ENCODE measurements at regions not wholly inside any gene's neighbourhood (a gene's known extent, or its start where the extent isn't known, plus 50 kb on each side); places are given as distances from the start of the nearest gene placed in this dataset.

DNA sequence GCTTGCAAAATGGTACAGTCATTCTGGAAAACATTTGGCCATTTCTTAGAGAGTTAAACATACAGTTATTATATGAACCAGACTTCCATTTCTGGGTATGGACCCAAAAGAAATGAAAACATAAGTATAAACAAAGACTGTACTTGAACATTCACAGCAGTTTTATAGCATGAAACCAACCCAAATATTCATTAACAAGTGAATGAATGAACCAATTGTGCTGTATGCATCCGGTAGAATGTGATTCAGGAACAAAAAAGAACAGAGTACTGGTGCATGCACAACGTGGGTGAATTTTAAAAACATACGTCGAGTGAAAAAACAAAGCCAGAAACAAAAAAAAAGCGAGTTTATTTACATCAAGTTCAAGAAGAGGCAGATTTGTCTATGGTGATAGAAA is 1085.8 kb upstream of the AUTS2 start:
- no TSS peak for BruUV-seq (replicated peaks)
- Histone ChIP-seq H3K56ac (ENCODE audit: extremely low read depth, insufficient read depth, low read length) (no peak overlapping the region), H3K23ac (ENCODE audit: low read depth, low read length) (no peak overlapping the region), H2AK5ac (ENCODE audit: low read depth, low read length) (no peak overlapping the region), H2AFZ (replicated peaks; ENCODE audit: low read length, poor library complexity) (no peak overlapping the region), H3K36me3 (ENCODE audit: control insufficient read depth, insufficient read depth, low read length) (no peaks in the 10 kb centered on the region), H3K9ac (ENCODE audit: low read depth, low read length) (no peak overlapping the region), H3K27me3 (ENCODE audit: control insufficient read depth, insufficient read depth, low read length) (no peaks in the 10 kb centered on the region), H3K9me1 (ENCODE audit: insufficient read depth, low read length) (no peaks in the 10 kb centered on the region), H3K4ac (ENCODE audit: low read depth, low read length) (no peak overlapping the region), H3K14ac (replicated peaks; ENCODE audit: low read depth, low read length) (no peak overlapping the region), H2BK120ac (ENCODE audit: low read depth, low read length) (no peak overlapping the region), H4K8ac (ENCODE audit: low read depth in 2 of 2, low read length in 2 of 2) (no peak overlapping the region), H2AK9ac (replicated peaks; ENCODE audit: low read depth, low read length, poor library complexity) (no peak overlapping the region), H3K27ac (ENCODE audit: insufficient read depth, low read length) (no peak overlapping the region), H3K9me3 (ENCODE audit: control insufficient read depth, insufficient read depth, low read length) (peaks cover 12% of the 10 kb centered on the region), H3K4me1 (ENCODE audit: control insufficient read depth, insufficient read depth, low read length) (no peaks in the 10 kb centered on the region), H3K4me3 (ENCODE audit: insufficient read depth, low read depth, low read length) (no peak overlapping the region), H3K79me1 (ENCODE audit: low read depth in 1 of 2, low read length in 2 of 2) (no peaks in the 10 kb centered on the region), H2BK5ac (ENCODE audit: low read depth, low read length, poor library complexity, severe bottlenecking) (no peak overlapping the region), H2BK15ac (ENCODE audit: low read depth, low read length) (no peak overlapping the region), H4K5ac (ENCODE audit: low read depth, low read length) (no peak overlapping the region), H3K4me2 (ENCODE audit: low read depth, low read length) (no peak overlapping the region), H4K91ac (ENCODE audit: insufficient read depth, low read depth, low read length) (no peak overlapping the region), H4K20me1 (ENCODE audit: insufficient read depth, low read length) (no peaks in the 10 kb centered on the region), H3K18ac (ENCODE audit: low read depth, low read length) (no peak overlapping the region), H2BK20ac (ENCODE audit: low read depth, low read length) (no peak overlapping the region)
- ChIA-PET POLR2A (ENCODE audit: unreplicated experiment) (no interaction called here), CTCF (no interaction called here)
- DNase-seq (no peak), ATAC-seq (ENCODE audit: low read depth) (no peak)
- intact Hi-C loops (cut with micrococcal nuclease) (no loop called here), dilution Hi-C loops (cut with HindIII; ENCODE audit: low sequenced_read_pairs, unreplicated experiment) (no loop called here), in situ Hi-C loops (cut with MboI; ENCODE audit: low sequenced_read_pairs) (no loop called here)
- TF ChIP-seq BHLHE40 (IDR thresholded peaks at IDR 0.05; ENCODE audit: low read depth, low read length): no peak
- no peak for TF ChIP-seq RFX5 (IDR thresholded peaks at IDR 0.05; ENCODE audit: low read depth, low read length)
- TF ChIP-seq RCOR1 (IDR thresholded peaks at IDR 0.05; ENCODE audit: insufficient replicate concordance, low read length): no peak
- no peak for TF ChIP-seq POLR2A (IDR thresholded peaks at IDR 0.05; ENCODE audit: low read depth, low read length)
- TF ChIP-seq CHD1 (IDR thresholded peaks at IDR 0.05; ENCODE audit: low read depth, low read length): no peak
- TF ChIP-seq SMC3 (IDR thresholded peaks at IDR 0.05; ENCODE audit: low read depth, low read length): no peak
- TF ChIP-seq FOS (IDR thresholded peaks at IDR 0.05; ENCODE audit: low read depth, low read length): no peak
- TF ChIP-seq, protein P1, sequence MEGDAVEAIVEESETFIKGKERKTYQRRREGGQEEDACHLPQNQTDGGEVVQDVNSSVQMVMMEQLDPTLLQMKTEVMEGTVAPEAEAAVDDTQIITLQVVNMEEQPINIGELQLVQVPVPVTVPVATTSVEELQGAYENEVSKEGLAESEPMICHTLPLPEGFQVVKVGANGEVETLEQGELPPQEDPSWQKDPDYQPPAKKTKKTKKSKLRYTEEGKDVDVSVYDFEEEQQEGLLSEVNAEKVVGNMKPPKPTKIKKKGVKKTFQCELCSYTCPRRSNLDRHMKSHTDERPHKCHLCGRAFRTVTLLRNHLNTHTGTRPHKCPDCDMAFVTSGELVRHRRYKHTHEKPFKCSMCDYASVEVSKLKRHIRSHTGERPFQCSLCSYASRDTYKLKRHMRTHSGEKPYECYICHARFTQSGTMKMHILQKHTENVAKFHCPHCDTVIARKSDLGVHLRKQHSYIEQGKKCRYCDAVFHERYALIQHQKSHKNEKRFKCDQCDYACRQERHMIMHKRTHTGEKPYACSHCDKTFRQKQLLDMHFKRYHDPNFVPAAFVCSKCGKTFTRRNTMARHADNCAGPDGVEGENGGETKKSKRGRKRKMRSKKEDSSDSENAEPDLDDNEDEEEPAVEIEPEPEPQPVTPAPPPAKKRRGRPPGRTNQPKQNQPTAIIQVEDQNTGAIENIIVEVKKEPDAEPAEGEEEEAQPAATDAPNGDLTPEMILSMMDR (conservative IDR thresholded peaks at IDR 0.05; ENCODE audit: low read depth, low read length): no peak
- TF ChIP-seq, protein P2, sequence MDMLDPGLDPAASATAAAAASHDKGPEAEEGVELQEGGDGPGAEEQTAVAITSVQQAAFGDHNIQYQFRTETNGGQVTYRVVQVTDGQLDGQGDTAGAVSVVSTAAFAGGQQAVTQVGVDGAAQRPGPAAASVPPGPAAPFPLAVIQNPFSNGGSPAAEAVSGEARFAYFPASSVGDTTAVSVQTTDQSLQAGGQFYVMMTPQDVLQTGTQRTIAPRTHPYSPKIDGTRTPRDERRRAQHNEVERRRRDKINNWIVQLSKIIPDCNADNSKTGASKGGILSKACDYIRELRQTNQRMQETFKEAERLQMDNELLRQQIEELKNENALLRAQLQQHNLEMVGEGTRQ (IDR thresholded peaks at IDR 0.05; ENCODE audit: low read depth, low read length): no peak
- WGBS, 2 experiments (ENCODE audit: extremely low coverage in 2 of 2, insufficient read length in 1 of 2): 44% methylated on average over 4 of the region's 5 CpGs; no CpG with 5 or more reads in 1 of the 2 experiments

Measured in IMR-90 (cell line).